ENCODE measurements at regions not wholly inside any gene's neighbourhood (a gene's known extent, or its start where the extent isn't known, plus 50 kb on each side); places are given as distances from the start of the nearest gene placed in this dataset.

DNA sequence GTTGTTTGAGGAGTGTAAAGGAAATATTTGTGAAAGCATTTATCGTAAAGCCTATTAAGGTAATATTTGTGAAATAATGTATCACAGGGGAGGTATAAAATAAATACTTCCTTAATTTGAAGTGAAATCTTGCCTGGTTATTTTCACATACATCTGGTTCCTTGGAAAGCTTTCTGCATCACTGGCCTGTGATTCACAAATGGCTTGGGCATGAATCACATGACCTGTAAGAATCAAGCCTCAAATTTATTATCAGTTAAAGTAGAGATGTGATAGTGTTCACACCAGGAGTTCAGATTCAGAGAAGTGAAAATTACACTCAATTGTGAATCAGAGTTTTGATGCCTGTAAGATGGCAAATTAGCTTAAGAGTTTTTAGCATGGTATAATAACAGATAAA is 1911.4 kb downstream of the STIM2 start:
- TF ChIP-seq POLR2AphosphoS5 (IDR thresholded peaks at IDR 0.05; ENCODE audit: borderline replicate concordance, low read depth, low read length) (no peak), EZH2 (IDR thresholded peaks at IDR 0.05) (no peak)
